SHP77 (cell line): ENCODE measurements at regions not wholly inside any gene's neighbourhood (a gene's known extent, or its start where the extent isn't known, plus 50 kb on each side); places are given as distances from the start of the nearest gene placed in this dataset.
"Not testable (repeated sequence)": the region's sequence is repeated elsewhere in the genome, so short reads cannot be mapped to it uniquely, and the experiment has no call there.

Source experiments
- DNase-seq, 2 experiments: peaks; one replicate each; lab custom pipeline; 2025; lab: John Stamatoyannopoulos, UW

DNA sequence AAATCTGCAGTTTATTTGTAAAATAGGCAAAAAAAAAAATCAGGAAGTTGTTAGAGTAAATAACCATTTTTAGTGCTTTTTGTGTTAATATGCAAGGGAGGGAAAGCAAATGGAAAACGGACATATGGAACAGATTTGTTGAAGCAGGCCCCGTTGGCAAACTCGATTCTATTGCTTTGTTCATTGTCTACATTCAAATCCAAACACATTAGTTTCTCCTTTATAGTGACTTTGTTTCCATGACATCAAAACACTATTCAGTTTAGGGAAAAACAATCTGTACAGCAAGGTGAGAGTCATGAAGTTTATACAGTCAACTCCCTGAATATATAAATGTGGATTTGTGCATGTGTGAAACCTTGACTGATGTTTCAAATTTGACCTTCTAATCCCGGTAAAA is 142.2 kb downstream of the FAM47A start:
- DNase-seq = no peak

DNA sequence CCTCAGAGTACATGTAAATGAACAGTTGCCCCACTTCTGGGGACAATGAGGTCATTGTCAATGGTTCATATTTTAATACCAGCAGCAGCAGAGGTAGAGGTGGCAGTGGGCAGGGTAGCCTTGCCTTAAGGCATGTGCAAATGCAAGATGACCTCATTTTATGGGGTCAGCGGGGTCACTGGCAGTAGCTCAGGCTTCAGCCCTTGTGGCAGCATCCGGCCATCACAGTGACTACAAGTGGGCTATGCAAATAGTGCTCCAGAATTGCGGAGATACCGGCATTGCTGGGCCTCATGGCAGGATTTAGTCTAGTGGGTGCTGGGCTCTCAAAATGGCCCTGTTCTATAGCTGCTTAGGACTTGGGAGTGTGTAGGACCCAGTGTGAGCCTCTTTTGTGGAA is 144.7 kb downstream of the FAM47A start:
- DNase-seq = no peak

DNA sequence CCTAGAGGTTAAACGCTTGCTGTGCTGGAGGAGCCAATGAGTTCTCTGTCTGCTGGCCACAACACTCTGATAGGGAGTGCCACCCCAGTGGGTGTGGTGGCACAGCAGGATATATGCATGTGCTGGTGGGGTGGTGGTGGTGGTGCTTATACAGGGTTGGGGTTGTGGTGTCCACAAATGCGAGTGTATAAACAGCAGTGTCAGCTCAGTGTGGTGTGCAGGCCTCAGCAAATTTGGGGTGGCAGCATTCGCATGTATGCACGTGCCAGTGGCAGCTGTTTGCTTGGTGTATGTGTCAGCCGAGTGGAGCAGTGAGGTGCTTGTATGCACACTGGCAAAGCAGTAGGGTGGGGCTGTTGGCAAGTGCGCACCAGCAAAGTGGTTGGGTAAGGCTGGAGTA is 157.4 kb downstream of the FAM47A start:
- DNase-seq = no peak

DNA sequence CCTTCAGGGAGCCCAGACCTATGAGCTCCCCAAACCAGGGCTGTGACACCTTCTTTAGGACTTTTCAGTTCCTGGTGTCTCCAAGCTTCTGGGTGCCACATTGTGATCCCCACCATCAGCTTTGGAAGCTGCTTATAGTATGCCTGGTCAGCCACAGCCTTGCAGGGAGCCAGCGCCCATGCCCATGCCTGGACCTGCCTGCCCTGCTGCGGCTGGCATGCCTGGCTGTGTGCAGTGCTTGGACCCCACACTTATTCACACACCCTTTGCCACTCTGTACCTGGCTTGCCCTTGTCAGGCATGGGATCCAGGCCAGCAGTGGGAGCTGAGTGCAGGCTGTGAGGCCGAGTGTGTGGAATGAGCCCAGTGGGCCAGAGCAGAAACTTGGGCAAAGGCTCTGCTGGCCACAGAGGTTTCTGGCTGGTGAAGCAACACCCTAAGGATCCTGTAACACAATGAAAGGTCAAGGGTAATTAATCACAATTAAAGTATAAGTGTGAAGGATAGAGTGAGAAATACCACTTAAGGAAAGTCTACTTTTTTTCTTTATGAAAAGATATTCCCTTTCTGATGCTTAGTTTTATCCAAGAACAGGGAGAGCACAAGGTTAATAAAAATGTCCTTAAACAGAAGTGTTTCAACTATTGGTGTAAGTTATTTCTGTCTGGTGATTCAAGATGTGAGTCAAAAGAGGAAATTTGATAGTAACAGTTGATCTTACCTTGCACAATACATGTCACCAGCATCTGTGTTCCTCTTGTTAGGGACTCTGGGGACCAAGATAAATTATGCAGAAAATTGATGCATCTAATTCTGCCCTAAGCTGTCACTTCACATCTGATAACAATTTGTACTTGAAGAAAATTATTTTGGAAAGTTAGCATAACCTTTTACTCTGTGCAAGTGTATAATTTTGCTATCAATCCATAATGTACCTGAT is 161.8 kb downstream of the FAM47A start:
- no peak for DNase-seq

DNA sequence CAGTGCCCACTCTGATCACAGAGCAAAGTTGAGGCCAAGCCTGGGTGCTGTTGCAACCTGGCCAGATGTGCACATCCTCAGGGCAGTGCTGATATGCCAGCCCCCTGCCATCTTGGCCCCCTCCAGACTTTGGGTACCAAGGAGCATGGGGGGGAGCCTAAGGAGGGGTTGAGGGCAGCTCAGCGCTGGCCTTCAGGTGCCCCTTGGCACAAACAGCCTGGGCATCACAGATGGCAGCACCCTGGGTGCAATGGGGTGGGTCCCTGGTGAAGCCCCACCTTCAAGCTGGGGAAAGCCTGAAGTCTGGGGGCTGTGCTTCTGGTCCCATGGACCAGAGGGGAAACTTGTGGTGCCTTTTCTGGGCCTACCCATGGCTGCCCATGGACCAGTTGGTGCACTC is 163.0 kb downstream of the FAM47A start:
- DNase-seq = no peak

DNA sequence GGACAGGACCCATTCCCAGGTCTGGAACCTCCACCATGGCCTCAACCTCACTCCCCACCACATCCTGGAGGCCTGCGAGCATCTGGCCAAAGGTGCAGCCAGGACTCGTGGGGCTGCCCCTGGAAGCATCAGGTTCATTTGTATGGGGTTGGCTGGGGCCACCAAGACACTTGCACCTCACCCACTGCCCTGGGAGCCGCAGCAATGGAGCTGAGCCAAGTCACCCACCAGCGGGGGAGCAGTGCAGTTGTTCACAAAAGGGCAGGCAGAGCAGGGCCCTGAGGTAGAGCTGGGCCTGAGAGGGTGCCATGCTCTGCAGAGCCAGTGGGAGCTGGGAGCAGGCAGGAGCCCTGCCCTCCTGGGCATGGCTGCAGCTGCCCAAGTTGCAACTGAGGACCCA is 163.5 kb downstream of the FAM47A start:
- no peak for DNase-seq

DNA sequence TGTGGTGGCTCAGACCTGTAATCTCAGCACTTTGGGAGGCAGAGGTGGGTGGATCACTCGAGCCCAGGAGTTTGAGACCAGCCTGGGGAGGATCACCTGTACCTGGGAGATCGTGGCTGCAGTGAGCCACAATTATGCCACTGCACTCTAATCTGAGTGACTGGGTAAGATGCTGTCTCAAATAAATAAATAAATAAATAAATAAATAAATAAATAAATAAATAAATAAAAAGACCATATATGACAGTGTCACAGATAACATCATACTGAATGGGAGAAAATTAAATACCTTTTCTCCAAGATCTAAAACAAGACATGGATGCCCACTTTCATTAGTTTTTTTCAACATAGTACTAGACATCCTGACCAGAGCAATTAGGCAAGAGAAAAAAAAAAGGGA is 182.8 kb downstream of the FAM47A start:
- DNase-seq = no peak

DNA sequence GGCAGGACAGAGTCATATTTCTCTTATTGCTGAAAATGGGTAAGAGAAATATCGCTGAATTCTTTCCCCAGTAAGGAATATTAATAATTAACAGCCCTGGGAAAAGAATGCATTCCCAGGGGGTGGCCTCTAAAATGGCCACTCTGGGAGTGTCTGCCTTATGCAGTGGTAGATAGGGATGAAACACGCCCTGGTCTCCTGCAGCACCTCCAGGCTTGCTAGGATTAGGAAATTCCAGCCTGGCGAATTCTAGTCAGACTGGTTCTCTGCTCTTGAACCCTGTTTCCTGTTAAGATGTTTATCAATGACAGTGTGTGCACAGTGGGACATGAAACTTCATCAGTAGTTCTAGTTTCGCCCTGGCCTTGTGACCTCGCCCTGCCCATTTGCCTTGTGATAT is 205.9 kb downstream of the FAM47A start:
- not testable (repeated sequence) for DNase-seq

DNA sequence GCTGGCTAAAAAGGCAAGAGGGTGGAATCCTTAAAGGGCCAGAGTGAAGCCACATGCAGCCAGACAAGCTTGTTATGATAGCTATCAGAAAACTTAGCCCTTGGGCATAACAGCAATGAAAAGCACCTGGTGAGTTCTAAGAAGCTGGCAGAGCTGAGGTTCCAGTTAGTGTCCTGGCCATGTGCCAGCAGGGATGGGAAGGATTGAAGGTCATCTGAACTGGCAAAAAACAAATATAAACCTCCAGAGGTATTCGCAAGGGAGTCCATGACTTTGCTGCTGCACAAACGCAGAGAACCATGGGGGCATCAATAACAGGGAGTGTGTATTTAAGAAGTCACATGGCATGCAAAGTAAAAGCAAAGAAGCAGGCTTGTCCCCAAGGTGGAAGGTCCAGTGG is 208.9 kb downstream of the FAM47A start:
- no peak for DNase-seq

DNA sequence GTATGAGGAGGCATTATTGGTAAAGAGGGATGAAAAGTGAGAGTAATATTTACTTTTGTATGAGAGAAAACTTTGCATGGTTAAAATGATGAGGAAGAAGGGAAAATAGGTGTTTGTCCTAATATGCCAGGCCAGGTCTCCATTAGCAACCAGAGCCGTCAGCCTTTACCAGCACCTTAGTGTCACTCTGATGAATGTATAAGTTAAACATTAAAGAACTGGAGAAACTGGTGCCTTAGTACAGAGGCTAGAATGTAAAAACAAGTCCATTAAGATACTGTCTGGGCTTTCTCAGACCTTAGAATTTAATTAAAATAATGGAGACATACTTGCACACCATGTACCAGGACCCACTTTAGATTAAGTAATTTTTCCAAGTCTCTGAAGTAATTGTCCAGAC is 222.3 kb downstream of the FAM47A start:
- no peak for DNase-seq

DNA sequence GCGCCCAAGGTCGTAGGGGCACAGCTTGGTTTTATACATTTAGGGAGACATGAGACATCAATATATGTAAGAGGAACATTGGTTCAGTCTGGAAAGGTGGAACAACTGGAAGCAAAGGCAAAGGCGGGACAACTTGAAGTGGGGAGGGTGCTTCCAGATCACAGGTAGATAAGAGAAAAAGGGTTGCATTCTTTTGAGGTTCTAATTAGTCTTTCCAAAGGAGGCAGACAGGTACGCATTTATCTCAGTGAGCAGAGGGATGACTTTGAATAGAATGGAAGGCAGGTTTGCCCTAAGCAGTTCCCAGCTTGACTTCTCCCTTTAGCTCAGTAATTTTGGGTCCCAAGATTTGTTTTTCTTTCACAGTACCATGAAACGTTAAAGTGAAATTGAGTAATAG is 223.2 kb downstream of the FAM47A start:
- no peak for DNase-seq

DNA sequence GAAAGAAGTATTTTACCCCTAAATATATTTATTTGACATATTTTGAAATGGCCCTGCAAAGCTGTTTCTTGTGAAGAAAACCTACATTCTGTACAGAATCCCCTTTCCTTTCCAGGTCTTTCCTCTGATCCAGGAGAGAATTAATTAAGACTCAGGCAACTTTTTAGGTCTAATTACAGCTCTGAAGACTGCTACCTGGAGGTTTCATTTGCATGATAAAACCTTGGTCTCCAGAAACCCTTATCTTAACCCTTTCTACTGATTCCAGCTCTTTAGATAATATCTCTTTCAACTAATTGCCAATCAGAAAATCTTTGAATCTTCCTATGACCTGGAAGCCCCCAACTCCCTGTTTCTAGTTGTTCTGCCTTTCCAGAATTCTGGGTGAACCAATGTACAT is 224.0 kb downstream of the FAM47A start:
- no peak for DNase-seq

DNA sequence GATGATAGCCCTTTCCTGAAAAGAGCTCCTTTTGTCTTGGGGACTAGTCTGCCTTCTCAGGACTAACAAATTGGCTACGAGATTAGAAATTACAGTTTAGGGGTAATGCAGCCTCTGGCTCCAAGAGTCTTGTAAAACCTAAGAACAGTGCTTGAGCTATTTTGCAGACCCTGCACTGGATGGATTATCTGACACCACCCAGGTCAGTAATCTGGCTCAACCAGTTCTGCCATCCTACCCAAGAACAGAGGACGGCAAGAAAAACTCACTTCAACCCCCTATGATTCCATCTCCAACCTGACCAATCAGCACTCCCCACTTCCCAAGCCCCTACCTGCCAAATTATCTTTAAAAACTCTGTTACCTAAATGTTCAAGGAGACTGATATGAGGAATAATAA is 225.1 kb downstream of the FAM47A start:
- no peak for DNase-seq

DNA sequence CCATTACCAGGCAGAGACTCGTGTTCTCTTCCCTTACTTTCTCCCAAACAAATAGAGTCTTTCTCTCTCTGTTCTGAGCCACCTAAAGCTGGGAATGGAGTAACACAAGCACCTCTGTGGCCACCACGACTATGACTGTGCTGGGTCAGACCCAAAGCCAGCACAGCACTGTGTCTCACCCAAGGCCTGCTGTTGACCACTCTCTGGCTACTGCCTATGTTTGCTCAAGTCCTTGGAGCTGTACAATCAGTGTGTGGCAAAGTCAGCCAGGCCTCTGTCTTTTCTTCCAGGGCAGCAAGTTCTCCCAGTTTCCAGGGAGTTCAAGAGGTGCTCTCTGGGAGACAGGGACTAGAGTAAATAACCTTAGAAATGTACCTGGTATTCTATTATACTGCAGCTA is 239.4 kb downstream of the FAM47A start:
- DNase-seq = no peak

DNA sequence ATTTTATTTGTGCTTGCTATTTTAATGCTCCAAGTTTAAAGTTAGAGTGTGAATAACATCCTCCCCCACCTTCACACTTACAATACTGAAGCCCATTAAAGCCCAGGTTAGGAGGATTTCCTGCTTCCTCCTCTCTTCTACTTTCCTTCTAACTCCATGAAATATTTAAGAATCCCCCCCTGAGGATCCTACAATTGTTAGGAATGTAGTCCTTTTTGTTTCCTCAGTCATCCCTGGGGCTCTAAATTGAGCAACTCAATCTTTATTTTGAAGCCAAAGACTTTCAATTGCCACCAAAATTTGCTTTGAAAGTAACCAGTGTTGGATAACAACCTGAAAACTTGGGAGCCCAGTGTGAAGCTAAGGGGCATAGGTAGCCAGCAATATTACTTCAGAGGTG is 276.9 kb downstream of the FAM47A start:
- DNase-seq = no peak

DNA sequence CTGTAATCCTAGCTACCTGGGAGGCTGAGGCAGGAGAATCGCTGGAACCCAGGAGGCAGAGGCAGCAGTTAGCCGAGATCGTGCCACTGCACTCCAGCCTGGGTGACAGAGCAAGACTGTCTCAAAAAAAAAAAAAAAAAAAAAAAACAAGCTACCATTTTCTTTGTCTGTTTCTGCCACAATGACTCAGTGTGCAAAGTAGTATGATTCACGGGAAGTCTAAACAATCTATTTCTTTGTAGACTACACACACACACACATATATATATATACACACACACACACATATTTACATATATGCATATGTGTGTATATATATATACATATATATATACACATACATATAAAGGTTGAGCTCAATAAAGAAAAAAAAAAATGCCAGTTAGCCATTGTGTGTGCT is 280.0 kb downstream of the FAM47A start:
- not testable (repeated sequence) for DNase-seq

DNA sequence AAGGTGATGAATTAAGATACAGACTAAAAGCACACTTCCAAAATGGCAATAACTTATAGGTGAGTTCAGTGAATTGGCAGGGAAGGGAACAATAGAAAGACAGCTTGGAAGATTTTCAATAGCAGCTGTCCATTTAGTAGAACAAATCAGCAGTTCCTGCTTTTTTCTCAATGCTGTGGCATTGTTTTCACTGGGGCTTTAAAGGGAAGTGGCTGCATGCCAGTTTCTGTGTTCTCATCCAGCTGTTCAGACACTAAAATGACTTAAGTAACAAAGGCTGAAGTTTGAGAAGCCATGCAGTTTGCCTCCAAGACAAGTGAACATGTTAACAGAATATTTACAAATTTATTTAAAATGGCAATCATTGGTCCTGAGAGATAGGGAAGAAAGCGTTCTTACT is 291.9 kb downstream of the FAM47A start:
- peak in 1 of 2 experiments; percentile 4 for DNase-seq

DNA sequence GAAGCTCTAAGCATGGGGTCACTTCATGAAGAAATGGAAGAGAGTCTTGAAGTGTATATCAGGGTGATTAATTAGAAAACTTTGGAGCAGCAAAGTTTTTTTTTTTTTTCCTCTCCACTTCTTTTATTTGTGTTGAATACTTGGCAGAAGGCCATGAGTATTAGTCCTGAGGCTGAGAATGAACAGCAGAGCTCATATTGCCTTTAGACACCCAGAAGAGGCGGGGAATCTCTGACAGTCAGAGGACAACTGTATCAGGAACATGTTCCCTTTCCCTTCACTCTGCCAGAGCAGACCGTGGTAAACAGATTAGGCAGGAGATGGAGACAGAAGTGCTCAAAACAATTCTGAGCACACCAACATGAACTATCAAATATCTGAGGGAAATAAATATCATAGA is 300.9 kb downstream of the FAM47A start:
- DNase-seq = no peak

DNA sequence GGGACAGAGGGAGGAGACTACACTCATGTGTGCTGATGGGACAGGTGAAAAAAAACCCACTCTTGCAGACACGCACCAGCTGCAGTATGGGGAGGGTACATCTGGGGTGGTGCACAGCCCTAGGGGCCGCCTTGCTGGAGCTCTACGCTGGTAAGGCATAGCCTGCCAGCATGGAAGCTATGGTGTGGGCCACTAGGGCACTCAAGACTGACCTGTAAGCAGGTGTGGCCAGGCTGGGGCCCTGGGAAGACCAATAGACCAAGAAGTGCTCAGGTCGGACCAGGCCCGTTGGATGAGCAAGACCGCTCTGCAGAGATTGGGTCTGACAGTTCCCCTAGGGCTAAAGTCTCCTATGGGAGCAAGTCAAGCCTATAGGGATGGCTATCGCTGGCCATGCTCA is 314.8 kb downstream of the FAM47A start:
- no peak for DNase-seq

DNA sequence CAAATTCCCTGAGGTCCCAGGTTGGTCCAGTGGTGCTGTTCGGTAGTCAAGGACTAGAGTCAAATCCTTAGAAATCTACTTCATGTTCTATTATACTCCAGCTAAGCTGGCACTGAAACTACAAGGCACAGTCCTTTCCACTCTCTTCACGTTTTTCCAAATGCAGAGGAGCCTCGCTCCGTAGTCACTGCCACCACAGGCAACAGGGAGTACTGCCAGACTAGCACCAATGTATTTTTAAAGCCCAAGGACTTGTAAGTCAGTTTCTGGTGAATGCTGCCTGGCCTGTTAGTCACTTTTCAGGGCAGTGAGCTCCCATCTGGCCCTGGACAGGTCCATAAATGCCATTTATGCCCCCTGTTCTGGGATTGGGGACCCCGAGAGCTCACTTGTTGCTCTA is 323.5 kb downstream of the FAM47A start:
- no peak for DNase-seq

DNA sequence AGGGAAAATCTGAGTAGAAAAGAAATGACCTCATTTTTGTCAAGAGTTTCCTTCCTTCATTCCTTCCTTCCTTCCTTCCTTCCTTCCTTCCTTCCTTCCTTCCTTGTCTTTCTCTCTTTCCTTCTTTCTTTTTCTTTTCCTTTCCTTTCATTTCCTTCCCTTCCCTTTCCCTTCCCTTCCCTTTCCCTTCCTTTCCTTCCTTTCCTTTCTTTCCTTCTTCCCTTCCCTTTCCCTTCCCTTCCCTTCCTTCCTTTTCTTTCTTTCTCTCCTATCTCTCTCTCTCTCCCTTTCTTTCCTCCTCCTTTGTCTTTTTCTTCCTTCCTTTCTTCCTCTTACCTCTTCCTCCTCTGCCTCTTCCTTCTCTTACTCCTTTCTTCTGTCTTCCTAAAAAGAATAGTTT is 347.6 kb downstream of the FAM47A start:
- DNase-seq = no peak

DNA sequence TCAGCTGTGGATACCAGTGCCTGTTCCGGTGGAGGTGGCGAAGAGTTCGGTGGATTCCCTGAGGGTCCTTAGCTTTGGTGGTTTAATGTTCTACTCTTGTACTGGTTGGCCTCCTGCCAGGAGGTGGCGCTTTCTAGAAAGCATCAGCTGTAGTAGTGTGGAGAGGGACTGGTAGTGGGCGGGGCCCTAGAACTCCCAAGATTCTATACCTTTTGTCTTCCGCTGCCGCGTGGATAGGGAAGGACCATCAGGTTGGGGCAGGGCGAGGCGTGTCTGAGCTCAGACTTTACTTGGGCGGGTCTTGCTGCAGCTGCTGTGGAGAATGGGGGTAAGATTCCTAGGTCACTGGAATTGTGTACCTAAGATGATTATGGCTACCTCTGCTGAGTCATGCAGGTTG is 390.3 kb downstream of the FAM47A start:
- DNase-seq = peak in 1 of 2 experiments; percentile 4

DNA sequence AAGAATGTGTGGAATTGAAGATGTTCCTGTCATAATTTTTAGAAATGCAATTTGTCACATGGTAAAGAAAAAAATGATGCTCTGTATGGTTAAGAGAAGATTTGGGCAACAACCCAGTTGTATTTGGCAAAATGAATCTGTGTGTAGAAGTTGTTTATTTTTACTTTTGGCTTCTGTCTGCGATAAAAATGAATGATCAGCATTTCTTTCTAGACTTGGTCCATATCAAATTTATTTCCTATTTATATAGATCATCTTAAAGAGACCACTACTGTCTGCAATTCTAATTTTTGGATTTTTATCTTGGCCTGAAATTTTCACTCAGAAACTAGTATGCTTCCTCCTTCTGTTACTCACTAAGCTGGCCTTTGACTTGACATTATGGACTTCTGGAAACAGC is 396.9 kb downstream of the FAM47A start:
- DNase-seq = no peak
